ENCODE measurements at regions not wholly inside any gene's neighbourhood (a gene's known extent, or its start where the extent isn't known, plus 50 kb on each side); places are given as distances from the start of the nearest gene placed in this dataset.
A peak's percentile ranks its signal among the peaks of the same experiment; 100 is the strongest.
"Not testable (repeated sequence)": the region's sequence is repeated elsewhere in the genome, so short reads cannot be mapped to it uniquely, and the experiment has no call there.

GRCh38 chr21:17118638-17119384, 394.0 kb upstream of the CXADR start:
- TF ChIP-seq ETS1 (IDR thresholded peaks at IDR 0.05) = no peak
- TF ChIP-seq STAT1 (IDR thresholded peaks at IDR 0.05; ENCODE audit: unreplicated experiment) = no peak
- TF ChIP-seq CTCF (conservative IDR thresholded peaks at IDR 0.05; ENCODE audit: low read depth in 2 of 2) = no peak
- no peaks in the 10 kb centered on the region for H3K36me3 ChIP-seq (ENCODE audit: insufficient read depth)
- Mint-ChIP-seq H3K4me1 (peaks cover 40% of the 10 kb centered on the region), H3K9me3 (peaks cover 9% of the 10 kb centered on the region), H3K4me3 (no peak overlapping the region), H3K27me3 (ENCODE audit: insufficient read depth, low read depth, poor library complexity) (peaks cover 4% of the 10 kb centered on the region), H3K36me3 (ENCODE audit: low read depth) (peaks cover 14% of the 10 kb centered on the region), H3K27ac (no peak overlapping the region)
- peaks cover 22% of the 10 kb centered on the region for H3K4me1 ChIP-seq (ENCODE audit: insufficient read depth)
- DNase-seq (ENCODE audit: low spot score) (no peak), ATAC-seq (no peak)
- no peak overlapping the region for H3K4me3 ChIP-seq
- H3K4me2 ChIP-seq = no peak overlapping the region
- no peaks in the 10 kb centered on the region for H3K79me2 ChIP-seq (replicated peaks; ENCODE audit: insufficient read depth)
- no peak overlapping the region for H2AFZ ChIP-seq
- no peaks in the 10 kb centered on the region for H3K27me3 ChIP-seq (ENCODE audit: insufficient read depth)
- H3K9me2 ChIP-seq (ENCODE audit: insufficient read depth) = no peaks in the 10 kb centered on the region
- no peaks in the 10 kb centered on the region for H4K20me1 ChIP-seq (replicated peaks; ENCODE audit: insufficient read depth)
- no peak overlapping the region for H3K27ac ChIP-seq (ENCODE audit: low read depth)
- no peaks in the 10 kb centered on the region for H3F3A ChIP-seq (replicated peaks; ENCODE audit: low read depth)

- H3K36me3 ChIP-seq (ENCODE audit: insufficient read depth) = no peaks in the 10 kb centered on the region
- Mint-ChIP-seq H3K4me3 (no peak overlapping the region), H3K4me1 (peaks cover 31% of the 10 kb centered on the region), H3K9me3 (peaks cover 9% of the 10 kb centered on the region), H3K36me3 (ENCODE audit: low read depth) (peaks cover 14% of the 10 kb centered on the region), H3K27me3 (ENCODE audit: insufficient read depth, low read depth, poor library complexity) (peaks cover 4% of the 10 kb centered on the region), H3K27ac (no peak overlapping the region)
- H3F3A ChIP-seq (replicated peaks; ENCODE audit: low read depth) = no peaks in the 10 kb centered on the region
- H3K79me2 ChIP-seq (replicated peaks; ENCODE audit: insufficient read depth) = no peaks in the 10 kb centered on the region
- ATAC-seq = peak; percentile 98
- H3K4me1 ChIP-seq (ENCODE audit: insufficient read depth) = peaks cover 15% of the 10 kb centered on the region
- TF ChIP-seq NANOG (IDR thresholded peaks at IDR 0.05; ENCODE audit: borderline replicate concordance) (peak; percentile 68; the same call in 1 of the 2 replicates), CTCF (conservative IDR thresholded peaks at IDR 0.05; ENCODE audit: low read depth in 2 of 2) (no peak), ETS1 (IDR thresholded peaks at IDR 0.05) (no peak)
- DNase-seq (ENCODE audit: low spot score) = peak; percentile 51
- H3K4me2 ChIP-seq = no peak overlapping the region
- no peaks in the 10 kb centered on the region for H3K9me2 ChIP-seq (ENCODE audit: insufficient read depth)
- H4K20me1 ChIP-seq (replicated peaks; ENCODE audit: insufficient read depth) = no peaks in the 10 kb centered on the region
- H3K27me3 ChIP-seq (ENCODE audit: insufficient read depth) = no peaks in the 10 kb centered on the region
- no peak overlapping the region; the same call in 1 of the 2 replicates for H3K27ac ChIP-seq (ENCODE audit: low read depth)
- no peak overlapping the region for H2AFZ ChIP-seq
- no peak overlapping the region for H3K4me3 ChIP-seq
Observed at GRCh38 chr21:17119466-17120297, 393.2 kb upstream of the CXADR start.

- H3K4me3 Mint-ChIP-seq, ATAC-seq: not testable (repeated sequence)
Observed at GRCh38 chr21:17127395-17127794, 385.4 kb upstream of the CXADR start.

More at GRCh38 chr21:17127395-17127794, 385.4 kb upstream of the CXADR start:
- H3K4me1 ChIP-seq (ENCODE audit: insufficient read depth); H3K36me3 Mint-ChIP-seq (ENCODE audit: low read depth); H4K20me1 ChIP-seq (replicated peaks; ENCODE audit: insufficient read depth); DNase-seq (ENCODE audit: low spot score); H3K9me3 Mint-ChIP-seq; H3K79me2 ChIP-seq (replicated peaks; ENCODE audit: insufficient read depth); H3K27me3 Mint-ChIP-seq (ENCODE audit: insufficient read depth, low read depth, poor library complexity); H3K4me2 ChIP-seq; H3K4me1 Mint-ChIP-seq; H3F3A ChIP-seq (replicated peaks; ENCODE audit: low read depth); H3K27me3 ChIP-seq (ENCODE audit: insufficient read depth); H3K36me3 ChIP-seq (ENCODE audit: insufficient read depth); H3K4me3 ChIP-seq; H3K27ac ChIP-seq (ENCODE audit: low read depth); H3K9me2 ChIP-seq (ENCODE audit: insufficient read depth): not testable (repeated sequence)
- H2AFZ ChIP-seq = 0 out of 2 replicates have a peak overlapping the region, but pooled peaks have one; percentile 23
- peak overlapping the region; percentile 21; the same call in 1 of the 2 replicates for H3K27ac Mint-ChIP-seq

Measured in GM23338 (cell line).